Loucy (cell line): ENCODE measurements at regions not wholly inside any gene's neighbourhood (a gene's known extent, or its start where the extent isn't known, plus 50 kb on each side); places are given as distances from the start of the nearest gene placed in this dataset.

Experiments used
- EZH2phosphoT487 ChIP-seq: fragments of 200-600 bp; IDR thresholded peaks from 2 replicates; pipeline ENCODE4 v1.6.1; 2018; ENCODE audit warnings: antibody characterized with exemption, mild to moderate bottlenecking, moderate library complexity, borderline replicate concordance
- TF ChIP-seq, protein P1 (sequence below): fragments of 200-600 bp; sonication (generic); conservative IDR thresholded peaks from 2 replicates; pipeline ENCODE4 v1.5.1; 2014; ENCODE audit warnings: mild to moderate bottlenecking, antibody characterized with exemption, low read length

DNA sequence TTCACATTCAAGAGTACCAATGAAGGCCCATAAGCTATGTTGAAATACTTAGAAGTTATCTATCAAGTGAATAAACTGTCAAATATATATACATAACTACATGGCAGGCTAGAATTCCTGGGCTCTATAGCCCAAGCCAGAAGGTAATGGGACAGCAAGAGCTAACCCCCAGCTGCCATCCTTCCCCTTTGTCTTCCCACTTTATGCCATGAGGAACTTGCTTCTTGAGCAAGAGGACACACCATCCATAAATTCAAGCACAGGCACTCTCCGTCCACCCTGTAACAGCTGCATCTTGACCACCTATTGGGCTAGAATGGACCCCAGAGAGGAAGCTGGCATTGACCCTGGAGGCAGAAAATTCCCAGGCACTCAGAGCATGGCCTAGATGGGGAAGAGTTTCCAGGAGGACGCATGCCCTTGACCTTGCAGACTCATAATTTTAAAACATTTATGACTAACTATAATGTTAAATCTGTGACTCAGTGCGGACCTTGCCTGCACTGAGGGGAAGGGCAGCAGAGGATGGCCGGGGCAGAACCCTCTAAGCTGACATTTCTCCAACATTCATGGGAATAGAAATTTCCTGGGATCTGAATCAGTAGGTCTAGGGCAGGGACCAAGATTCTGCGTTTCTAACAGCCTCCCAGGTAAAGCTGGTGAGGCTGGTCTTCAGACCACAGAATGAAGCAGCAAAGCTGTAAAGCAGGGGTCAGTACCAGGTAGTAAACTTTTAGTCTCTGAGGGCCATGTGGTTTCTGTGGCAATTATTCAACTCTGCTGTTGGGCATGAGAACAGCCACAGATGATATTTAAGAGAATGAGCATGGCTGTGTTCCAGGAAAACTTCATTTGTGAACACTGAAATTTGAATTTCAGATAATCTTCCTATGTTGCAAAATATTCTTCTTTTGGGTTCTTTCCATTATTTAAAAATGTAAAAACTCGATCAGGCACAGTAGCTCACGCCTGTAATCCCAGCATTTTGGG lies 71.4 kb upstream of the CLDN10 start:
- TF ChIP-seq, protein P1, sequence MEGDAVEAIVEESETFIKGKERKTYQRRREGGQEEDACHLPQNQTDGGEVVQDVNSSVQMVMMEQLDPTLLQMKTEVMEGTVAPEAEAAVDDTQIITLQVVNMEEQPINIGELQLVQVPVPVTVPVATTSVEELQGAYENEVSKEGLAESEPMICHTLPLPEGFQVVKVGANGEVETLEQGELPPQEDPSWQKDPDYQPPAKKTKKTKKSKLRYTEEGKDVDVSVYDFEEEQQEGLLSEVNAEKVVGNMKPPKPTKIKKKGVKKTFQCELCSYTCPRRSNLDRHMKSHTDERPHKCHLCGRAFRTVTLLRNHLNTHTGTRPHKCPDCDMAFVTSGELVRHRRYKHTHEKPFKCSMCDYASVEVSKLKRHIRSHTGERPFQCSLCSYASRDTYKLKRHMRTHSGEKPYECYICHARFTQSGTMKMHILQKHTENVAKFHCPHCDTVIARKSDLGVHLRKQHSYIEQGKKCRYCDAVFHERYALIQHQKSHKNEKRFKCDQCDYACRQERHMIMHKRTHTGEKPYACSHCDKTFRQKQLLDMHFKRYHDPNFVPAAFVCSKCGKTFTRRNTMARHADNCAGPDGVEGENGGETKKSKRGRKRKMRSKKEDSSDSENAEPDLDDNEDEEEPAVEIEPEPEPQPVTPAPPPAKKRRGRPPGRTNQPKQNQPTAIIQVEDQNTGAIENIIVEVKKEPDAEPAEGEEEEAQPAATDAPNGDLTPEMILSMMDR: no peak
- no peak for TF ChIP-seq EZH2phosphoT487
